ENCODE measurements at regions not wholly inside any gene's neighbourhood (a gene's known extent, or its start where the extent isn't known, plus 50 kb on each side); places are given as distances from the start of the nearest gene placed in this dataset.

- no peak for TF ChIP-seq CTCF (IDR thresholded peaks at IDR 0.05)
- TF ChIP-seq POLR2A (IDR thresholded peaks at IDR 0.05) = no peak
Measured at GRCh38 chr21:26245428-26245827, 74.9 kb upstream of the APP start.
